Vagina (tissue), 2 donors: ENCODE measurements at regions not wholly inside any gene's neighbourhood (a gene's known extent, or its start where the extent isn't known, plus 50 kb on each side); places are given as distances from the start of the nearest gene placed in this dataset.

ENCODE experiments used
- DNase-seq, 2 donors: peaks; one replicate each; pipeline ENCODE4 v3.0.0-alpha.2; 2017; ENCODE audit errors: extremely low spot score in 2 of 2
- H3K27ac ChIP-seq: fragments of 200-600 bp; sonication (generic); one replicate; pipeline ENCODE4 v1.5.1; 2019
- H3K27me3 ChIP-seq: fragments of 200-600 bp; sonication (generic); one replicate; pipeline ENCODE4 v1.5.1; 2019
- H3K36me3 ChIP-seq, 2 donors: fragments of 200-600 bp; sonication (generic); one replicate each; pipeline ENCODE4 v1.5.1; 2017 to 2019
- H3K4me1 ChIP-seq: fragments of 200-600 bp; sonication (generic); one replicate; pipeline ENCODE4 v1.5.1; 2019
- H3K4me3 ChIP-seq, 2 donors: fragments of 200-600 bp; sonication (generic); 1 replicate in 1 of 2; 2 replicates in 1 of 2; pipeline ENCODE4 v1.5.1; 2016 to 2019
- H3K9me3 ChIP-seq: fragments of 200-600 bp; sonication (generic); one replicate; pipeline ENCODE4 v1.5.1; 2019
- POLR2A ChIP-seq, 2 donors: fragments of 450-650 bp; IDR thresholded peaks; one replicate each; pipeline ENCODE4 v1.6.1; 2017; ENCODE audit warnings: antibody characterized with exemption in 2 of 2, mild to moderate bottlenecking in 2 of 2, moderate library complexity in 2 of 2
- POLR2AphosphoS5 ChIP-seq, 2 donors: sonication (generic); formaldehyde crosslinking; IDR thresholded peaks; one replicate each; pipeline ENCODE4 v1.9.0; 2017; ENCODE audit warnings: antibody characterized with exemption in 2 of 2, mild to moderate bottlenecking in 2 of 2, low read depth in 1 of 2; ENCODE audit not compliant: insufficient read depth in 1 of 2
- intact Hi-C: fragments of 100-400 bp; cut with DNase I; formaldehyde crosslinking; loops from one replicate; pipeline ENCODE4 v1.15.1; 2023
- TF ChIP-seq, protein P1 (sequence below), 3 experiments: fragments of 450-650 bp in 2 of 3; fragments of 200-600 bp in 1 of 3; sonication (generic) in 1 of 3; IDR thresholded peaks; one replicate each; pipeline ENCODE4 v1.5.1; 2017 to 2019; ENCODE audit warnings: antibody characterized with exemption in 3 of 3, mild to moderate bottlenecking in 2 of 3, moderate library complexity in 2 of 3

DNA sequence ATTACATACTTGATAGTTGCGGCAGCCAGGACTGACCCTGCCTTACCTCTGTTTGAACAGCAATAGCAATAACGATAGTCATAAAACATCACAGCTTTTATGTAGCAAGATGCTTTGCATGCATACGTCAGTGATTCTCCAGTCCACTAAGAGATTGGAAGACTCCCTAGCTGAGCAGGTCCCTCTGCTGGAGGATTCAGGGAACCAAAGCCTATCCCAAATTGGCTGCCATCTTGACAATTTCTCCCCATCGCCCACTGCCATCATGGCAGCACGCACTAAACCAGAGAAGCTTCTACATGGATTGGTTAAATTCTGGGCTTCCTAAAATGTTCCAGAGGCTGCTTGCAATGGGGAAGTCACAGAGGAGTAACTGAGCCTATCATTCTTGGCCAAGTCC, 360.6 kb upstream of the XYLT1 start:
- peaks cover 26% of the 10 kb centered on the region for H3K4me1 ChIP-seq
- no peaks in the 10 kb centered on the region for H3K27me3 ChIP-seq
- no peak overlapping the region for H3K27ac ChIP-seq
- intact Hi-C loops = no loop called here
- H3K4me3 ChIP-seq = no peak overlapping the region
- DNase-seq = no peak
- H3K9me3 ChIP-seq = no peaks in the 10 kb centered on the region
- no peaks in the 10 kb centered on the region for H3K36me3 ChIP-seq
- TF ChIP-seq POLR2A (IDR thresholded peaks at IDR 0.05) (no peak), POLR2AphosphoS5 (IDR thresholded peaks at IDR 0.05; ENCODE audit: insufficient read depth in 1 of 2, low read depth in 1 of 2) (no peak)
- TF ChIP-seq, protein P1, sequence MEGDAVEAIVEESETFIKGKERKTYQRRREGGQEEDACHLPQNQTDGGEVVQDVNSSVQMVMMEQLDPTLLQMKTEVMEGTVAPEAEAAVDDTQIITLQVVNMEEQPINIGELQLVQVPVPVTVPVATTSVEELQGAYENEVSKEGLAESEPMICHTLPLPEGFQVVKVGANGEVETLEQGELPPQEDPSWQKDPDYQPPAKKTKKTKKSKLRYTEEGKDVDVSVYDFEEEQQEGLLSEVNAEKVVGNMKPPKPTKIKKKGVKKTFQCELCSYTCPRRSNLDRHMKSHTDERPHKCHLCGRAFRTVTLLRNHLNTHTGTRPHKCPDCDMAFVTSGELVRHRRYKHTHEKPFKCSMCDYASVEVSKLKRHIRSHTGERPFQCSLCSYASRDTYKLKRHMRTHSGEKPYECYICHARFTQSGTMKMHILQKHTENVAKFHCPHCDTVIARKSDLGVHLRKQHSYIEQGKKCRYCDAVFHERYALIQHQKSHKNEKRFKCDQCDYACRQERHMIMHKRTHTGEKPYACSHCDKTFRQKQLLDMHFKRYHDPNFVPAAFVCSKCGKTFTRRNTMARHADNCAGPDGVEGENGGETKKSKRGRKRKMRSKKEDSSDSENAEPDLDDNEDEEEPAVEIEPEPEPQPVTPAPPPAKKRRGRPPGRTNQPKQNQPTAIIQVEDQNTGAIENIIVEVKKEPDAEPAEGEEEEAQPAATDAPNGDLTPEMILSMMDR (IDR thresholded peaks at IDR 0.05) = no peak

DNA sequence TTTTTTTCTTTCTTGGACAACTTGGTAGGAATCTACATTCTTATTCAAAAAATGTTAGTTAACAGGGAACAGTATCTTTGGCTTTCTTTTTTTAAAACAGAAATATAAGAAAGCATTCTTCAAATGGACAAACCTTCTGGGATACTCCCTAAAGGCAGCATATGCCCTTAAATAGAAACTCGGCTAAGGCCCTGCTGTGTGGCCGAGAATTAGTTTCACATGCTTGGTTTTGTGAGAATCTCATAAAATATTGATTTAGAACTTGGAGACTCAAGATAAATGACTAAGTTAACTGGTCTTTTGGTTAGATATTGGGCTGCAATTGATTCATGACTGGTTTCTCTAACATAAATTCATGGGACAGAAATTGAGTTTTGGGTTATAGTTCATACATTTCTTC, 359.9 kb upstream of the XYLT1 start:
- no peaks in the 10 kb centered on the region for H3K36me3 ChIP-seq
- peaks cover 26% of the 10 kb centered on the region for H3K4me1 ChIP-seq
- DNase-seq = no peak
- no peak overlapping the region for H3K4me3 ChIP-seq
- TF ChIP-seq POLR2AphosphoS5 (IDR thresholded peaks at IDR 0.05; ENCODE audit: insufficient read depth in 1 of 2, low read depth in 1 of 2) (no peak), POLR2A (IDR thresholded peaks at IDR 0.05) (no peak)
- TF ChIP-seq, protein P1 (IDR thresholded peaks at IDR 0.05) = no peak
- no peaks in the 10 kb centered on the region for H3K9me3 ChIP-seq
- intact Hi-C loops = no loop called here
- H3K27me3 ChIP-seq = no peaks in the 10 kb centered on the region
- H3K27ac ChIP-seq = peak overlapping the region; percentile 6

DNA sequence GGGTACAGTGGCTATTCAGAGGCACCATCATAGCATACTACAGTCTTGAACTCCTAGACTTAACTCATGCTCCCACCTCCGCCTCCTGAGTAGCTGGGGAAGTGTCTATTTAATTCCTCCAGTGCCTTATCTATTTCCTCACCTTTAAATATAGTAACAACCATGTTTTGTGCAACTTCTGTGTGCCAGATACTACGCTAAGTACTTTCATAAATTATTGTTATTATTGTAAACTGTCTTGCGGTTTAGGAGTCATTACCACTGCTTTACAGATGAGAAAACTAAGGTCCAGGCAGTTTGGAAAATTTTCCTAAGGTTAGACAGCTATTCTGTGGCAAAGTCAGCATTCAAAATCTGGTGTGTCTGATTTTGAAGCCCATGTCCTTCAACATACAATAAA, 359.1 kb upstream of the XYLT1 start:
- Histone ChIP-seq H3K27me3 (no peaks in the 10 kb centered on the region), H3K4me3 (no peak overlapping the region), H3K9me3 (no peaks in the 10 kb centered on the region), H3K27ac (peak overlapping the region; percentile 6), H3K4me1 (peaks cover 26% of the 10 kb centered on the region), H3K36me3 (no peaks in the 10 kb centered on the region)
- TF ChIP-seq, protein P1 (IDR thresholded peaks at IDR 0.05) = no peak
- no peak for DNase-seq
- intact Hi-C loops = no loop called here

DNA sequence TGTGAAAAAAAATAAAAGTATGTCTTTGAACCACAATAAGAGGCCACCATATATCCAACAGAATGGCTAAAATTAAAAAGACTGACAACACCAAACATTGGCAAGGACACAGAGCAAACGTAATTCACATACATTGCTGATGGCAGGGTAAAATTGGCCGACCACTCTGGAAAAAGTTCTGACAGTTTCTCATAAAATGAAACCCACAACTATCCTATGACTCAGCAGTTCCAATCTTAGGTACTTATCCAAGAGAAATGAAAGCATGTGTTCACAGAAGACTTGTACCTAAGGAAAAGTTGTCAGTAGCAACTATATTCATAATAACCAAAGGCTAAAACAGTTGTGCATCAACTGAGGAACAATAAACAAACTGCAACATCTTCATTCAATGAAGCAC, 357.3 kb upstream of the XYLT1 start:
- Histone ChIP-seq H3K27ac (no peak overlapping the region), H3K27me3 (no peaks in the 10 kb centered on the region), H3K4me3 (no peak overlapping the region), H3K36me3 (no peaks in the 10 kb centered on the region), H3K9me3 (no peaks in the 10 kb centered on the region), H3K4me1 (peaks cover 26% of the 10 kb centered on the region)
- no peak for DNase-seq
- TF ChIP-seq POLR2AphosphoS5 (IDR thresholded peaks at IDR 0.05; ENCODE audit: insufficient read depth in 1 of 2, low read depth in 1 of 2) (no peak), POLR2A (IDR thresholded peaks at IDR 0.05) (no peak)
- TF ChIP-seq, protein P1 (IDR thresholded peaks at IDR 0.05) = no peak
- intact Hi-C loops = no loop called here

DNA sequence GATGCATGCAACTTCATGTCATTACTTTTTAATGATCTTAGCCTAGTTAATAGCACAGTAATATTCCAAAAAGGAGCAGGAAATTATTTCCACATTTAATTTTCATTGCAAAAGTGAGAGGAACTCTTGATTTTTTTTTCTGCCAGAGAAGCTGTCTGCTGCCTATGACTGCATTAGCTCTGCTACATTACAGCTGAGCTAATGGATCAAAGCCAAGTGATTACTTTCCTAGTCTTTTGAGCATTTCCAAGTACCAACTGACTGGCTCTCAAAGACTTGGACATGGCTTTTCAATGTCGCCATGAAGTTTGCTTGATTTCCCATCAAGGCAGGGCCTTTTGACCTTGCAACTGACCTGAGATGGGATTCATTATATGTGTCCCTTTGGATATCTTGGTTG, 356.6 kb upstream of the XYLT1 start:
- intact Hi-C loops = no loop called here
- no peaks in the 10 kb centered on the region for H3K36me3 ChIP-seq
- no peak overlapping the region for H3K27ac ChIP-seq
- no peak for DNase-seq
- H3K27me3 ChIP-seq = no peaks in the 10 kb centered on the region
- no peak overlapping the region for H3K4me3 ChIP-seq
- peaks cover 26% of the 10 kb centered on the region for H3K4me1 ChIP-seq
- TF ChIP-seq POLR2AphosphoS5 (IDR thresholded peaks at IDR 0.05; ENCODE audit: insufficient read depth in 1 of 2, low read depth in 1 of 2) (no peak), POLR2A (IDR thresholded peaks at IDR 0.05) (no peak)
- TF ChIP-seq, protein P1 (IDR thresholded peaks at IDR 0.05) = no peak
- H3K9me3 ChIP-seq = no peaks in the 10 kb centered on the region
